Posterior vena cava (tissue), 2 donors: ENCODE measurements at regions not wholly inside any gene's neighbourhood (a gene's known extent, or its start where the extent isn't known, plus 50 kb on each side); places are given as distances from the start of the nearest gene placed in this dataset.

Experiments
- DNase-seq: peaks from one replicate; pipeline ENCODE4 v3.0.0-alpha.2; 2020; ENCODE audit warnings: low spot score
- intact Hi-C, 2 donors: fragments of 100-400 bp; cut with DNase I; formaldehyde crosslinking; loops; one replicate each; pipeline versions ENCODE4 v1.14.1 to v1.14.2; 2022 to 2023
- donor health status: DM: yes; HTN: yes; CAD: no.
- donor health status: DM: yes; HTN: yes; CAD: no.

DNA sequence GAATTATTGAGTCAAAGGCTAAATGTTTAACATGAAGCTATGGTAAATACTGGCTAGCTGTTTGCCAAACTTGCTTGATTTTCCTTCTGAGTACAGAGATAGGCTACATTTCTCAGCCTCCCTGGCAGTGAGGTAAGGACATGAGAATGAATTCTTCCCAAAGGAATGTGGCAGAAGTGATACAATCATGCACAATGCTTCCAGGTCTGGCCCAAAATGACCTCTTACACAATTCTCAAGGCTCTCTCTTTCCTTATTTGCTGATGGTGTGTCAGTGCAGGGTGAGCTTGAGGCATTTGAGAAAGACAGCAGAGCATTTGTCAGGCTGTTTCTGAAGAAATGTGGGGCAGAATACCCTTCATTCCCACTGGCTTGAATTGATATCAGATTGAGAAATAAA, 95.6 kb upstream of the NABP1 start:
- intact Hi-C loops, result no loop called here
- DNase-seq, result no peak

DNA sequence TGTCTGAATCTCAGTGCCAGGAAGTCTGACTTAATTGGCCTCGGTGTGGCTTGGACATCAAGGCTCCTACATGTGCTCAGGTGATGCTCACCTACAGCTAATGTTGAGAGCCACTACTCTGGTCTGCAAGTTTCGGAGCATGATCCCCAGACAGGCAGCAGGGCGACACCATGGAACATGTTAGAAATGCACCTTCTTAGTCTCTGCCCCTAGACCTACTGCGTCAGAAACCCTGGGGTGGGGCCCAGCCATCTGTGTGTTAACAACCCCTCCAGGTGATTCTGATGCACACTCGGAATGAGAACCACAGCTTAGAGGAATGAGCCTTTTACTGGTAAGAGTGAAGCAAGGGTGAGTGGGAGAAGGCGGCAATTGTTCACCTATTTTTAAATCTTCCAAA, 86.9 kb upstream of the NABP1 start:
- intact Hi-C loops, result no loop called here
- DNase-seq, result no peak

DNA sequence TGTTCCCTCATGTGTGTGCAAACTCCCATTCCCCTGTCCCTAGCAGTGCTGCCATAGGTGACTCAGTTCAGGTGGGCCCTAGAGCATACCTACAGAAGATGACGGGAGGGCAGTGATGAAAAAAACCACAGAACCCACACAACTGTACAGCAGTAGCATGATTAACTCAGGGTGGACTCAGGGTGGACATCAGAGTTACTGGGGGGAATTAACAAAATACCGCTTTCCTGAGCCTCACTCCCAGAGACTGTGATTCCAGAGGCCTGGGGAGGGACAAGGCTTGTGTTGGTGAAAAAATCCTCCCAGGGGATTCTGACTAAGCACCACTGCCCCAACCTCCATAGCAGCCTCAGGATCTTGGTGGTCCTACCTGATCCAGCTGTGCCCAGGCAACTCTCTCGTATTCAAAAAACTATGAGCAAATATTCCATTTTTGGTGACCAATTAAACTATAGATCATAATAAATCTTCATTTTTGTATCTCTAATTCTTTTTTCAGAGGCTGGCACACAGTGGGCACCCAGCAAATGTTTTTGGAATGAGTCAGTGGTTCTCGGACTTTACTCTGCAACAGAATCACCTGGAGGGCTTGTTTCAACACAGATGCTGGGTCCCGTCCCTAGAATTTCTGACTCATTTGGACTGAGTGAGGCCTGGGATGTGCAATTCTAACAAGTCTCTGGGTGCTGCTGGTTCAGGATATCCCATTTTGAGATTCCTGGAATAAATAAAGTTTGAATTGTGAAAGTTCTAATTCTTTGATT, 84.1 kb upstream of the NABP1 start:
- no peak for DNase-seq
- intact Hi-C loops, result no loop called here

DNA sequence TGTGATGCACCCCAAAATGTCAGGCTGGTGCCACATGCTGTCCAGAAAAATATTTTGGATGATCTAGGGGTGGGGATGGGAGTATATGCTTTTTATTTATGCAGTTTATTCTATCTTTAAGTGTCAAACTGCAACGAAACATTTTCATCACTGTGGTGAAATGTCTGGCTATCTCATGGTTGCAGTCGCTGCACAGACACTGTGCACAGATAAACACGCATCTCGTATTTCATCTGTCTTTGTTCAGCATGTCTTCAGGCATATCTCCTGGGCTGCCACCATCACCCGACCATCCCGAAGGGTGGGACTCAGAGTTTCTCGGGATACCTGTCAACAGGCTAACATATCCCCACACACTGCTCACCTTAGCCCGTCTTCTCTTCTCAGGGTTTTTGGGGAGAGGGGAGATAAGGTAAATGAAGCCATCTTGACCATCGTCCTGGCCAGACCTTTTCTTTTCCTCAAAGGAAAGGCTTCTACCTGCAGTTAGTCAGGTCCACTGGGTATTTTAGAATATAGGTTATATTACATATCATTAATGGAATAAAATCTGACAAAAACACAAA, 80.7 kb upstream of the NABP1 start:
- intact Hi-C loops, result no loop called here
- DNase-seq, result no peak

DNA sequence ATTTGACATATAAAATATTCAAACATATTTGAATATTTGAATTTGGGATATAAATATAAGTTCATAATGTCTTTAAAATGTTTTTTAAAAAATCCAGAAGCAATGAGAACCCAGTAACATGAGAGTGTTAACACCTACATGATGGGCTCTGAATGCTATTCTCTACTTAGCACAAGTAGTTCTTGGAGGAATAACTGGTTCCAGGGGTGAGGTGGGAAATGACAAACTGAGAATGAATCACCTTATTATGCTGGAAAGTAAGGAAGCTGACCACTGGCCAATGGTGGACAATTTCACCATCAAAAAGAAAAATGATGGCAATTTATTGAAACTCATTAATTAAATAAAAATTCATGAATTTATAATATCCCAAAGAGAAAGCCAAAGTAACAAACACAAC, 79.6 kb upstream of the NABP1 start:
- DNase-seq, result no peak
- intact Hi-C loops, result no loop called here

DNA sequence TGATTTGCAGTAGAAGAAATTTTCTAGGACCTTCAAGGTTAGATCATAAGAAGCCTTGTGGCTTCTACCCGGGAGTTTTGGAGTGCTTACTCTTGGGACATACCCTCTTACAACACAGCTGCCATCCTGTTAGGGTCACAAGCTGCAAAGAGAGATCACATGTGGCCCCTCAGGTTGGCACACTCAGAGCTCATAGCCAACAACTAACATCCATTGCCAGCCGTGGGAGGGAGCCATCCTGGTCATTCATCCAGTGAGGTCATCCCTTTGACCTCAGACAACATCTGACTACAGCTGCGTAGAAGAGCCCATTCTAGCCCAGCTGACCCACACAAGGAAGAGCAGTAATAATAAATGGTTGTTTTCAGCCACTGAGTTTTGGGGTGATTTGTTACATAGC, 76.9 kb upstream of the NABP1 start:
- intact Hi-C loops, result no loop called here
- DNase-seq, result no peak

DNA sequence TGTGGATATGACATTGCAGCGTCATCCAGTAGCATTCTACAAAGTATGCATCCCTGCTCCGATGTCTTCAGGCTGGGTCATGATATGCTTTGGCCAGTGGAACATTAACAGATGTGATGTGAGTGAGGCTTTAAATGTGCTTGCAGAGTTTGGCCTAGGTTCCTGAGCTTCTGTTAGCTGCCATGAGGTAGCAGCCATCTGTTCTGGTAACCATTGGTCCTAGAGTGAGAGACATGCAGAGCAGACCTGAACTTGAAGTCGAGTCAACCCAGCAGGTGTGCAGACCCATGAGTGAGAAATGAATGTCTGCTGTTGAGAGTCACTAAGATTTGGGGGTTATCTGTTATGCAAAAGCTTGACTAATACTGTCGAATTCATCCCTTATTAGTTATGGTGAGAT, 73.8 kb upstream of the NABP1 start:
- no peak for DNase-seq

DNA sequence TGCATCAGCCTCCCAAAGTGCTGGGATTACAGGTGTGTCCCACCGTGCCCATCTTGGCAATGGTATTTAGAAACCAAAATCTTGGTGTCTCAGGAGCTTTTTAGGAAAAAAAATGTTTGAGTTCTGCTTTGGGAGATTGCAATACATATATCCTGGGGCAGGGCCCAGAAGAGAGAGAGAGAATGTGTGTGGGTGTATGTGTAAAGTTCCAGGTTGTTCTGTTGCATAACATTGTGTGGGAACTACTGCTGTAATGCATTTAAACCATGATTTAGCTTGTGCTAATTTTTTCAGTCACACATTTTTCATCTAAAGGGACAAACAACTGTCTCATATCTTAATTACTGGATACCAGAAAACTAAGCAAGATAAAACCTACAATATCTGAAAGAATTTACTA, 70.8 kb upstream of the NABP1 start:
- intact Hi-C loops, result no loop called here

More for the DNA sequence above, 73.8 kb upstream of the NABP1 start:
- intact Hi-C loops, result no loop called here

DNA sequence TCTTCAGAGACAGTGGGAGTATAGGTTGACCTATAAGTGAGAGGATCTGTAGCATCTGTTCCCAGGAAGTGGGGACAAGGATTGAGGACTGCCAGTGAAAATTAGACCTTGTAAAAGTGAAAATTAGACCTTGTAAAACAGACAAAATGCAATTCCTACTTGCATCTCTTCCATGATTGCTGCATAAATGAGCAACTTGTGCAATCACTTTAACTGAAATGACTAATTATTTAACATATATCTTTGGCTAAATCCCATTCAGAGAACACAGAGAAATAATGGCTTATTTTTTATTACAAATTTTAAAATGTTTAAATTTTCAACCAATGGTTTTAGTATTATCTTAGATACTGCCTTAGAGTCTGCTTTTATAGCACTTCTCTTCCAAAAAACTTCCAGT, 67.2 kb upstream of the NABP1 start:
- DNase-seq, result no peak
- intact Hi-C loops, result no loop called here

More for the DNA sequence above, 70.8 kb upstream of the NABP1 start:
- DNase-seq, result no peak

DNA sequence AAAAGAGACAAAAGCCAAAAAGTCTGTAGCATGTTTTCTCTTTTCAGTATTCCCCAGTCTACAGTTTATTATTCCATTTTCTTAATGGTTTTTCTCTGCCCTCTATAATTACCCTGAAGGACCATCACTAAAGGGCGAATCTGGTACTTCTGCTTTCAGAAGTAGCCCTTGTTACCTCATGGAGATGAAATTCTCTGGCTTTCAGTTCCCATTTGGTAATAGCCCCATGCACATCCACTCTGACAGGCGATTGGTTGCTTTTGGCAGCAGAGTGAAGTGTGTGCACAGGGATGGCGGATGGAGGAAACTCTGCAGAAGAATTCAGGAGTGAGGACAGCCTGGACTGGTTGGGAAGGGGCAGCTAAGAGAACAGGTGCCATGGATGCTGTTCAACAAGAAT, 66.3 kb upstream of the NABP1 start:
- no peak for DNase-seq
- intact Hi-C loops, result no loop called here

DNA sequence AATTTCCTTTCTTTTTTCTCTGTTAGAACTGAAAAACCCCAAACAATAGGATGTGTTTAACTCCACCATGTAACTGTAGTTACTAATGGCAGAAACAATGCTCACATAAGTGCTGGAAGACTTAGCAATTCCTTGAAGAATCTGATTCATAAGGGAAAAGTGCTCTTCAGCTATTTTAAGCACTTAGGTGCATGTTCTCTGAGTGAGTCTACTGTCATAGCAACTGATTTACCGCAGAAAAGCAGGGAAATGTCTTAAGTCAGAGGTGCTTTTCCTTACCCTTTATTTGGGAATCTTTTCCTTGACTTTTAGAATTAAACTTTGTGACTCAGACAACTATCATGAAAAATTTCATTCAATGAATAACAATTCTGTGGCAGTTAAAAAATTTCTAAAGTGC, 65.4 kb upstream of the NABP1 start:
- no peak for DNase-seq
- intact Hi-C loops, result no loop called here

DNA sequence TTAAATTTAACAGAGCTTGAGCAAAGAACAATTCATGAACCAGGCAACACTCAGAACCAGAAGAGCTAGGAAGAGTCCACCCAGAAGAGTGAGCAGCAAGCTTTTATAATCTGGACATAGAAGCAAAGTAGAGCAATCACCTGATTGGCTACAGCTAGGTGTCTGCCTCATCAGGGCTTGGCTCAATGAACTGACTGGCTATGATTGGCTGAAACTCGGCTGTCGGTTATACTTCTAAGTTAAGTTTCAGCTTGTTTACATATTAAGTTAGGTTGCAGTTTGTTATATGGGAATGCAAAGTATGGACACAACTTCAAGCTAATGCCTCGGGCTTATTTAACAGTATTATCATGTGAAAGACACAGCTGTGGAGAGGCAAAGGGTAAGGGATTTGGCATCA, 63.2 kb upstream of the NABP1 start:
- DNase-seq, result no peak
- intact Hi-C loops, result no loop called here

DNA sequence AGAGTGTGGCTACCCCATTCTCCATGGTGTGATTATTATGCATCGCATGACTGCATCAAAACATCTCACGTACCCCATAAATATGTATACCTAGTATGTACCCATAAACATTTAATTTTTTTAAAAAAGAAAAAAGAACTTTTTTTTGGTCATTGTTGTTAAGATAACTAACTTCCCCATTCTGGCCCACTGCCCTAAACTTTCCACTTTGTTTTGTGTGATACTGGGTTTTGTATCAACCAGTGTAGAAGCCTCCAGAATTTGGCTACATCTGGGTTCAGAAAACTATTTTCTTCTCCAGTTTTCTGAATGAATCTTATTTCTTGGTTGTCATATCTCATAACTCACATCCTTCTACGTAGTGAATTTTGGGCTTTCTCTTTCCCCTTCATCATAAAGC, 62.3 kb upstream of the NABP1 start:
- DNase-seq, result no peak
- intact Hi-C loops, result no loop called here

DNA sequence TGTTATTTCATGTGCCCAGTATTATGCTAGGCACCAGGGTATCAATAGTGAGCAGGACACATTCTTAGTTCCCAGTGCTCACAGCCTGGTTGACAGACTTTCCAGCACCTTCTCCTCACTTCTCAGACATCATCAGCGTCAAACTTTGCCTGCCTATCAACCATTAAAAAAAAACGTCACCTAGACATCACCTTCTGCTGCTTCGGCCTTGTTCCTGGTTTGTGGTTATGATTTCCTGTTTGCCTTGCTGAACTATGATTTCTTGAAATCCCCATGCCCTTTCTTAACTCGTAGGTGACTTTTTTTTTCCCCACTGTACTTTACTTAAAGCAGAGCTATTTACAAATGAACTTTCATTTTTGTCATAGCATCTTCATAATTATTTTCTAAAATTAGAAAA, 60.4 kb upstream of the NABP1 start:
- no peak for DNase-seq
- intact Hi-C loops, result no loop called here

DNA sequence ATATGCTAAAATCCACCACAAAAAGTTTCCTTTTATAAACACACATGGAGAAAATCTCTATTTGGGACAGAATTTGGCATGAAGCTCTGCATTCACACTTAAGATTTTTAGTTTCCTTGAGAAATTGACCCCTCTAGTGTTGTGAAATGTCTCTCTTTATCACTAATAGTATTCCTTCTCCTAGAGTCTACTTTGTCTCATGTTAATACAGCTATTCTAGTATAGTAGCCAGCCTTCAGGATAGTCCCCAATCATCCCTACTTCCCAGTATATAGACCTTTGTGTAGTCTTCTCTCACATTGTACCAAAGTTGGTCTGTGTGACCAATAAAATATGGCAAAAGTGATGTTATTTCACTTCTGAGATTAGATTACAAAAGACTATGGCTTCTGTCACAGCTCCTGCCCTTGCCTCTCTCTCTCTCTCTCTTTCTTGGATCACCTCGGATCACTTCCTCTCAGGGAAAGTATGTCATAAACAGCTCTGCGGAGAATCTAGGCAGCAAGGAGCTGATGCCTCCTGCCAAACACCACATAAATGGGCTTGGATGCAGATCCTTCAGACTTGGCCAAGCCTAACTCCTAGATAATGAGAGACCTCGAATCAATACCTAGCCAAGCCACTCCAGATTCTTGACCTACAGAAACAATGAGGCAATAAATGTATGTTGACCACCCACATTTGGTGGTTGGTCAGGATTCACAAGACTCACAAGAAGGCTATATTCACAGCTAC, 59.7 kb upstream of the NABP1 start:
- intact Hi-C loops, result no loop called here
- DNase-seq, result no peak

DNA sequence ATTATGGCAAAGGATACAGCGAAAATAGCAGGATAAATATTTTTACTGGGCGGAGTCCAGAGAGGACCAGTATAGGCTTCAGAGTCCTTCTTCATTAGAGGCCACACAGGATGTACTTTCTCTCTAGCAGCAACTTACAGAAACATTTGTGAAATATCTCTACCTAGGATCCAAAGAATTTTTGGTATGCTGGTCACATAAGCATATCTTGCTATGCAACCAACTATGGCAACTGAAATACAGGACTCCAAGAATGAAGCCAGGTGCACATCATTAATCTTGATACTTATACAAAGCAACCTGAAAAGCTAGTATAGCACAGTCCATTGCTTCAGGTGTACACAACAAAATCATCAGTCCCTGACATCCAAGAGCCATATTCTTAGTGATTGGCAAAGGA, 59.1 kb upstream of the NABP1 start:
- DNase-seq, result no peak
- intact Hi-C loops, result no loop called here

DNA sequence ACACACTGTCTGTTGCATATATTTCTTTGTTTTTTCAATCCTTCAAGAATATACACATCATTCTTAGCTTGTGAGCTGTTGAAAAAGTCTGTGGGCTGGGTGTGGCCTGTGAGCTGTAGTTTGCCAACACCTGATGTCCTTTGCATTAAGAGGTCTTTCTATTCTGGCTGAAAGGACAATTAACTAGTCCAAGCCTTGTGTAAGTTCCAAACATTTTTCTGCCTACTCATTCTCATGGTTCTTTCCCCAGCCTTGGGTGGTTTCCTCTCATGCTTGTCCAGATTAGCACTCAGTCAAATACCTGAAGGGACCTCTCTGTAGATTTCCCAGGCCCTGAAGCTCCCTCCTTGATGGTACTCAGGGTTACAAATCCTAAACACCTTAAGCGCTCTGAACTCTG, 57.8 kb upstream of the NABP1 start:
- intact Hi-C loops, result no loop called here
- no peak for DNase-seq

DNA sequence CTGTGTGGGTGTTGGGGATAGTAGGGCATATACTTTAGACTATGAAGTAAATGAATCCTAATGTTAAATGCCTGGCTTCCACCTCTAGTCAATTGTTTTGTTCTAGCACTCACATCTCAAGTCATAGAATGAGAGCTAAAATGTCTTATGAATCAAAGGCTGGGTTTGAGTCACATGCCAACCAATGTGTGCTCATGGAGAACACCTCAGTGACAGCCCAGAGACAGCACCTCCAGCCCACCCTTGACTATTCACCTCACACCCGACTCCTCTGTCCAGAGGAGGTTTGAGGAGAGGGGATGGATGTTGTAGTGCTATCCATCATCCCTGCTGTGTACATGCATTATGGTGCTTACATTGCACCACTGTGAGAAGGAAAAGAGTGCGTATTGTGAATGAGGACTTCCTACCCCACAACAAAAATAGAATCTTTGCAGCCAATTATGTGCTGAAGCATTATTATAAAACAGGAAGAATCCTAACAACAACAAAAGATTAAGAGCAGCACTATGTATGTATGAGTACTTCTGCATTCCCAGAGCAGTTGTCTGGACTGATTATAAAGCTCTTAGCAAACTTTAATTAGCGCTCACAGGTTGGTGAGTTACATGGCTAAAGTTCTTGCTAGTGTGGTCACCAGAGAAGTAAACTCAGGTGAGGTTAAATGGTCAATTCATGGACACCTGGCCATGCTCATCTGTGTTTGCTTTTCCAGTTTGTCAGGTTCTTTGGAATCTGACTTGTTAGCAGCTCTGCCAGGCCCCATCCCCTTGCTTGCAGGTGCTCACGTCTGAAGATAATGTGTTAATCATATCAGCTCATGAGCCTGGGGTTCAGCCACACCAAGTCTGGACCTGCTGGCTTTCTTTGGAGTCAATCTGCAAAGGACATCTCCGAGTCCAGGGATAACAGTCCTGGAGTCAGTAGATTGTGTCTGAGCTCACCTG, 55.3 kb upstream of the NABP1 start:
- DNase-seq, result no peak
- intact Hi-C loops, result no loop called here

DNA sequence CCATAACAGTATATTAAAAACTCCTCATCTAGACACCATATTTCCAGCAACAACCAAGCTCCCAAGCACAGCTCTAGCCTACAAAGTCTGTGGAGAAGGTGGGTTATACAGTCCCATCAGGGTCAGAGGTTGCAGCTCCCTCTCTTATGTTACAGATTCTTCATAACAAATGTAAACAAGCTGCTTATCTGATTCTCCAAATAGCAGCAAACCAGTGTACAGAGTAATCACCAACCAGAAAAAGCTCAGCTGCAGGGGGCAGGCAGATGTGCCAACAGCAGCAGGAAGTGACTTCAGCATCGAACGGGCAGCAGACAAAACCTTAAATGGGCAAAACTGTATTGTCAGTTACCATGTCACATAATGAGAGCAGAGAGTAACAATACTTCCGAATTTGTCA, 52.9 kb upstream of the NABP1 start:
- intact Hi-C loops, result no loop called here
- peak; percentile 81 for DNase-seq

DNA sequence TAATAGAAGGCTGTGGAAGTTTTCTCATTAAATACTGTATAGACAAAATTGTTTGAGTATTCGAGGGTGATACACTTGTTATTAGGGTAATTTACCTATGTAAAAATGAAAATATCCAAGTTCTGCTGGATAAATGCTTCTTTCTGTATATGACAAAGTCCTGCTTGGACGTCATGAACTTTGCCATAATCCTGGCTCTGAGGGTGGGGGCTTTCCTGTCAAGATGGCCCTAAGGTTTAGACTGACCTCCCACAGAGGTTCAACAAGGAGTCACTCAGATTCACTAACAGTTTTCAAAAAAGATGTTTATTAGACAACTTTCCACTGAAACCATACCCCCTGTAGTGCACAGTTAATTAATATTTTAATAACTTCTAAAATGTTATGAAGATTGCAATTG, 52.5 kb upstream of the NABP1 start:
- intact Hi-C loops, result no loop called here
- DNase-seq, result no peak
